ENCODE measurements at regions not wholly inside any gene's neighbourhood (a gene's known extent, or its start where the extent isn't known, plus 50 kb on each side); places are given as distances from the start of the nearest gene placed in this dataset.

- DNase-seq (ENCODE audit: extremely low read depth, low read depth), result no peak
These were observed 52.2 kb downstream of the ADRA2C start for GRCh38 chr4:3818371-3818770.

GRCh38 chr4:3819210-3819919 lies 53.2 kb downstream of the ADRA2C start:
- DNase-seq (ENCODE audit: extremely low read depth, low read depth), result no peak

GRCh38 chr4:3820016-3820805 lies 54.0 kb downstream of the ADRA2C start:
- DNase-seq (ENCODE audit: extremely low read depth, low read depth), result no peak

- no peak for DNase-seq (ENCODE audit: extremely low read depth, low read depth)
These were observed 54.8 kb downstream of the ADRA2C start for GRCh38 chr4:3820806-3821579.

GRCh38 chr4:3821580-3822229 lies 55.5 kb downstream of the ADRA2C start:
- DNase-seq (ENCODE audit: extremely low read depth, low read depth), result no peak

- DNase-seq (ENCODE audit: extremely low read depth, low read depth), result no peak
These were observed 56.2 kb downstream of the ADRA2C start for GRCh38 chr4:3822230-3822947.

- DNase-seq (ENCODE audit: extremely low read depth, low read depth), result no peak
These were observed 57.5 kb downstream of the ADRA2C start for GRCh38 chr4:3823496-3824341.

- no peak for DNase-seq (ENCODE audit: extremely low read depth, low read depth)
These were observed 58.5 kb downstream of the ADRA2C start for GRCh38 chr4:3824521-3825270.

- no peak for DNase-seq (ENCODE audit: extremely low read depth, low read depth)
These were observed 59.3 kb downstream of the ADRA2C start for GRCh38 chr4:3825530-3825929.

- no peak for DNase-seq (ENCODE audit: extremely low read depth, low read depth)
These were observed 60.3 kb downstream of the ADRA2C start for GRCh38 chr4:3826247-3827172.

- DNase-seq (ENCODE audit: extremely low read depth, low read depth), result no peak
These were observed 61.7 kb downstream of the ADRA2C start for GRCh38 chr4:3827616-3828492.

GRCh38 chr4:3828546-3828945 lies 62.4 kb downstream of the ADRA2C start:
- no peak for DNase-seq (ENCODE audit: extremely low read depth, low read depth)

GRCh38 chr4:3829211-3829955 lies 63.2 kb downstream of the ADRA2C start:
- DNase-seq (ENCODE audit: extremely low read depth, low read depth), result no peak

GRCh38 chr4:3829956-3830773 lies 64.0 kb downstream of the ADRA2C start:
- DNase-seq (ENCODE audit: extremely low read depth, low read depth), result no peak

All from NCI-H460 (cell line).